GM21381 (cell line): ENCODE measurements at regions not wholly inside any gene's neighbourhood (a gene's known extent, or its start where the extent isn't known, plus 50 kb on each side); places are given as distances from the start of the nearest gene placed in this dataset.

Experiments
- ATAC-seq: cut with Tn5 transposase; IDR thresholded peaks from one replicate; pipeline ENCODE4 v1.9.1; 2021; ENCODE audit warnings: mild to moderate bottlenecking, moderate library complexity; ENCODE audit not compliant: unreplicated experiment

DNA sequence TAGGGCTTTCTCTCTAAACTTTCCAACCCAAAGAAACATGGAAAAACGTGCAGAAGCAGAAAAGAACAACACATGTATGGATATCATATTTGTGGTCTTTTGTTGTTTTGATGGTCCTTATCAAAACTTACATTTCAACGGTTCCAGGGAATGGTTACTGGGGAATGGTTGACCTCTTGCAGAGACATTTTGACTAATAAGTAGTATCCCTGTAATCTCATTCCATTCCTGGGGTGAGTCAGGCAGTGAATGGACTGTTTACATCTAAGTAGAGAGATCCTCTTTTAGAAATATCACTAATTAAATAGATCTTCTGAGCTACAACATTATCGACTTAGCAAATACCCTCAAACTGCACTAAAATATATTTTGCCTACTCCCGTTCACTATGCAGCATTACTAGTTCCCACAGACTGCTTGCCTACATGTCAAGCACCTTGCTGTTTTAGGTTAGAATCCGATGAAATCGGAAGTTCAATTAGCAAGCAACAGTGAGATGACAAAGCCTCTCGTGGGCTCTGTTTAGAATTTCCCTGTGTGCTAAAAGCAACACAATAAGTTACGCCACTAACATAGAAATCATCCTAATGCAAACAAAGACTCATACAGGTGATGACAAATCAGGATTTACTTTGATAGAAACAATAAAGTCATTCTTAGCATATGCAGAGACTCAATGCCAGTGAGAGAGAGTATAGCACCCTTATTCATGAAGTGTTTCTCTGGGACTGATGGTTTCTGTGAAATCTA lies 797.7 kb upstream of the ARGLU1 start:
- ATAC-seq, result no peak

DNA sequence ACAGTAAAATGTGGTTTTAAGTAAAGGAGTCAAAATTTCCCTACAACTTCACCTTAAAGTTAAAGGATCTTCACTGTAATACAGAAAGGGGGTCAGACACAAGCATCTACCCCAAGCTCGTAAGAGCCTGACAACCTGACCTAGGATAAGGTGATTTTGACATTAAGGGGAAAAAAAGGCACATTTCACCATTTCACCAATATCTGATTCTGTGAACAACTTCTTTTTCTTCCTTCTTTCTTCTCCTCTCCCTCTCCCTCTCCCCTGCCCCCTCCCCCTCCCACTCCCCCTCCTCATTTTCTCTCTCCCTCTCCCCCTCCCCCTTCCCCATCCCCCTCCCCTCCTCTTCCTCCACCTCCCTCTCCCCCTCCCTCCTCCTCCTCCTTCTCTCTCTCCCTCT lies 796.7 kb upstream of the ARGLU1 start:
- no peak for ATAC-seq

DNA sequence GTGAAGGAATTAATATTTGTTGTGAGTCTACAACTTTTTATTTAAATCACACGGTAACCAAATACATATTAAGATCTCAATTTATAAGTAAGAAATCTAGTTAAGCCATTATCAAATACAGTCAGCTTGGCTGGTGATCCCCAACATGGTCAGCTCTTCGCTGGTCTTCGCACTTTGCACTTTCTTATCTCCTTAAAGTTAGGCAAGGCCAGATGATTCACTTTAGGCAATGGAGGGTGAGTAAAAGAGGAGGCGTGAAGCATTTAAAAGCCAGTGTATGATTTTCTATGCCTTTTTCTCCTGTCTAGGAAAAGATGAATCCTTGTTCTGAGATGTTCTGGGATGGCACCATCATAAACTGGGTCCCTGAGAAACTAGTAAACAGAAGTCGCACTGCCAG lies 793.7 kb upstream of the ARGLU1 start:
- no peak for ATAC-seq

DNA sequence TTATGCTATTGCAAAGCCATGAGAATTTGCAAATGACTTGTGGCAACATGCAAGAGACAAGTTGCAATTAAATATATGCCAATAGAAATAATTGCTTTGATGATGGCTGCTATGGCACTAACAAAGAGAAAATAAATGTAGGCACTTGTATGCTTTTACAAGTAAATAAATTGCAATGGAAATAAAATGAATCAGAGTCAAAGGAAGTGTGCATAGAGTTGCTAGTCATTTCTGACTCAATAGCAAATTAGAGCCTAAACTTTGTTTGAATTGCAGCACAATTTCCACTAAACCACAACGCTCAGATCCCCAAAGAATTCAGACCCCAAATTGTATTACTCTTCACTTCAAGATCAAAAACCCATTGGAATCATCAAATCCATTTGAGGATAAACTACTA lies 792.1 kb upstream of the ARGLU1 start:
- no peak for ATAC-seq

DNA sequence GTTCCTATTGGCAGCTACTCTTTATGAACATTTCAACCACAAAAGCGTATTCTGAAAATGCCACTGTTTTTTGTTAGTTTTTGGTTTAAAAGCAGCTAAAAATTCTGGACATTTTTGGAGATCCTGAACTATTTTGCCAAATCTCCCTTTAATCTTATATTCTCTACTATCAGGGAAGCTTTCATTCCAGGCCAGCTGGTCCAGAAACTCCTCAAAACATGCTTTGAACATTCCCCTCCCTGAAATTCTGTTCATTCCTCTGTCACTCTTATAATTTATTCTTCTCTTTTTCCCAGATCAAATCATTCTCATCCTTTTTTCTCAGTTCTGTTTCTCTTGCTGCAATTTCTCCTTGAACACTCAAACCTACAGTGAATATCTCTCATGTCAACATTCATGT lies 790.9 kb upstream of the ARGLU1 start:
- no peak for ATAC-seq

DNA sequence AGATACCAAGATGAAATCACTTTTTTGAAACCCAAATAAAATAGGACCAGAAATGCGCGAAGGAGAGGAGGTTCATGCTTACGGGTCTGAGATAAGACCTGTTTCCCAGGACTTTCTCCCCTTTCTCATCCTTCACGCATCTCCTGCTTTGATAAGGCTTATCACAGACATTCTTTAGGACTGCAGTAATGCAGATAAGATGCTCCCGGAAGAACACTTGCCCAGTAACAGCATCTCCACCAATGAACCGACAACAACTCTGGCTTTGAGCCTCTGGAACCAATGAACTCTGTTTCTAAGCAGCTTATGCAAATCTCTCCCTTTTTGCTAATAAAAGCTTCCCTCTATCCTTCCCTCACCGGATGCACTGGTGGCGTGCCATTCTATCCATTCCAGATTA lies 783.4 kb upstream of the ARGLU1 start:
- ATAC-seq, result no peak

DNA sequence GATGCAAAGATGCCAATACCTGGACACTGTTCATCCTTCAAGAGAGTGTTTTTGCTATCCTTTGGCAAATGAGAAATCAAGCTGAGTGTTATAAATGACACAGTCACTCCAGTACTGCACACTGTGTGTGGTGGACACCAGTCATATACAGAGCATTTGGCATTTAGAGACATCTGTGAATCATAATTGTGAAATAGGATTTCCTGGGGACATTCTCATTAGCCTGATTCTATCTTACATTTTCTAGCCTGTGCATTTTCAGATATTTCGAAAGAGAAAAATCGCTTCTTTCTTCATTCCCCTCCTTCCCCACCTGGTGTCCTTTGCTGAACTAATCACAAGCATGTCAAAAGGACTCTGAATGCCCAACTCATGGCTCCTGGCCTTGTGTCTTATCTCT lies 781.0 kb upstream of the ARGLU1 start:
- ATAC-seq, result no peak

DNA sequence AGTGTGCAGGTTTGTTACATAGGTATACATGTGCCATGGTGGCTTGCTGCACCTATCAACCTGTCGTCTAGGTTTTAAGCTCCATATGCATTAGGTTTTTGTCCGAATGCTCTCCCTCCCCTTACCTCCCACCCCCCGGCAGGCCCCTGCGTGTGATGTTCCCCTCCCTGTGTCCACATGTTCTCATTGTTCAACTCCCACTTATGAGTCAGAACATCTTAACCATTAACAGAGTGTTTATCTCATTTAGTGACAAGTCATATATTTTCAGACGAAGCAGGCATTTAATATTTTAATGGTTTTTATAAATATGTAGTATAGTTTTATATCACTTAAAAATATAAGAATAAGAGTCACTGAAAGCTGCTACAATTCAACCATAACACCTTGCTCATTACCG lies 780.5 kb upstream of the ARGLU1 start:
- ATAC-seq, result no peak

DNA sequence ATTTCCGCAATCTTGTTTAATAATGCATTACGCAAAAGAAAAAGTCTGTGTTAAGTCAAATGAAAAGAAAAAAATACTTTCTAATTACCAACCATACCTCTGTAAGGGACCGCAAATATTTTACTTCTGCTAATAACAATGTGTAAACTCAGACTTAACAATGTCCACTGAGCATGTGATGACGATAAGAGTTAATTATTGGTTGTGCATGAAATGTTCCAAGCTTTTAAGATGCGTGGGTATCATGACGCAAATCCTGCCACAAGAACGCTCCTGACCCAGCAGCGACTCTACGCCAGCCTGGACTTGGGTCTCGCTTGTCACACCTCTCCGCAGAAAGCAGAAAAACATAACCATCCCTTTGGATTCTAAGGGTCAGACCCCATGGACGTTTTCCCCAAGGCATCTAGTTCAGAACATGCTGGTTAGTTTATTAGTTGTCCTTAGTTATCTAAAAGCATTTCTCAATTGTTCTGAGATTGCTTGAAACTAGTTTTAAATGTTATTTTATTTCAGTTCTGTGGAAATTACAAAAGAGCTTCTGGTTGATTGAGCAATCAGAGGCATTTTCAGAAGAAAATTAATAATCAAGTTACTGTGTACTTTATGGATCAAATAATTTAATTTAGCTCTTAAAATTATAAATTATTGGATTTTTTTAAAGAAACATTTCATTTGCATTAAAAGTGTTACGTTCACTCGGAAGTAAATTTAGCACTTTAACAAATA lies 779.9 kb upstream of the ARGLU1 start:
- no peak for ATAC-seq

DNA sequence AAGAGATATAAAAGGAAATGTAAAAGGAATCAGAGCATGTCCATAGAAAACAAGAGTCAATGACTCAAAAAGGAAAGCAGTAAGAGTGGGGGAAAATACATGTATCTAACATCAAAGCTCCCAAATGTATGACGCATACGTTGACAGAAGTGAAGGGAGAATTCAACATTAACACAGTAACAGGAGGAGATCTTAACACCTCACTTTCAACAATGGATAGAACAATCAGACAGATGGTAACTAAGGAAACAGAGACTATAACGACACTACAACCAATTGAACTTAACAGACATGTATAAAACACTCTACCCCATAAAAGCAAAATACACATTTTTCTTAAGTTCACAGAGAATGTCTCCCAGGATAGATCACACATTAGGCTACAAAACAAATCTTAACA lies 774.8 kb upstream of the ARGLU1 start:
- no peak for ATAC-seq

DNA sequence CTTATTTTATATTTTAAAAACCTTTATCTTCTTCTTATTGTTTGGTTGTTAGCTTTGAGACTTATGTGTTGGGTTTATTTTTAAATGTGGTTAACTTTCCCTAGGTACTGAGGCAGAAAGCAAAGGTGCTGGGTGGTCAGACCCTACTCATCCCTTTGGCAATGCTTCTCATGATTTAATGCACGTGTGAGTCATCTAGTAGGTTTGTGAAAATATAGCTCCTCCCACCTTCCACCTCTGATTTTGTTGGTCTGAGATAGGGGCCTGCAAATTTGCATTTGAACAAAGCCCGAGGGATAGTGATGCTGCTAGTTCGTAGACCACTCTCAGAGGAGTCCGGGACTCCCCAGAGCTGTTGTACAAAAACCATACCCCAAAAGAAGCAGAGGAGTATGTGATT lies 771.3 kb upstream of the ARGLU1 start:
- no peak for ATAC-seq

DNA sequence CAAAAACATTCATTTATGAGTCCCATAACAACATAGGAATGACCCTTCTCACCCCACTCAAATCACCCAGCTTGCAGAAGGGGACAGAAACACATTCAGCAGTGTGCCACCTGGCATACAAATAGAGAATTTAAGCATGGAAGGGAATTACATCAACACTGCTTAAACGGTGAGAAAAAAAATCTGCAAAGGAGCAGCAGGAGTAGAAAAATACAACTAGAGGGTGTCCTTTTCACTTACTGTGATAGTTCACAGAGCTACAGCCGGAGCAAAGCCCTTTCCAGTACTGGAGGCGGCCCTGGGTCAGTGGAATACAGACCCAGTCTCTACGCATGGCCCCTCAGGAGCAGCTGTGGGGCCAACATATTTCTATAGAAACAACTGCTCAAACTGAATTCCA lies 764.3 kb upstream of the ARGLU1 start:
- no peak for ATAC-seq

DNA sequence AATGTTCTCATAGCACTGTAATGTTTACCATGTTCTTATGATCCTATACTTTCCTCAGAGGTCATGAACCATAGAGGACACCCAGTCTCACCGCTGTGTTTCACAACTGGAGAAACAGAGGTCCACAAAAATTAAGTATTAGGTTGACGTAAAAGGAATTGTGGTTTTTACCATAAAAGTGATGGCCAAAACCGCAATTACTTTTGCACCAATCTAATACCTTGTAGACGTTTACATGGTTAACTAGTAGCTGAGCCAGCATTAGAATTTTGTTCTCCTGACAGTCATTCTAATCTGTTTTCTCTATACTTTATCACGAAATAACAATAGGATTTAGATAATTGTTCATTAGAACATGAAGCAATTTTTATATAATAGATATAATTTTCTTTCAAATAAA lies 763.4 kb upstream of the ARGLU1 start:
- no peak for ATAC-seq

DNA sequence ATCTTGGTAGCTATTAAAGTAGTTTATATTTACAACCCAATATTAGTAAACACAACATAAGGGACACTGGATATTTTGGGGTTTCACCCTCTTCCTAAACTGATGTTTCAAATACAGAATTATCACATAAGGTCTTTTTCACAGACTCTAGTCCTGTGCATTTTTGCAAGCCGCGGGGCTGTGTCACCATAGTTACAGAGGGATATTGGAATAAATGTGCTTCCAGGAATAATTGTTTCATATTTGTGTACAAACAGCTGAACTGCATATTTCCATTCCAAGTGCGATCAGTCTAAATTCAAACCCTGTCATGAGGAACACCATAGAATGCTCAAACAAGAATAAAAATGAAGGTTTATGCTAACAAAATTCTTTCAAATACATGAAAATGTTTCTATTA lies 762.5 kb upstream of the ARGLU1 start:
- ATAC-seq, result no peak

DNA sequence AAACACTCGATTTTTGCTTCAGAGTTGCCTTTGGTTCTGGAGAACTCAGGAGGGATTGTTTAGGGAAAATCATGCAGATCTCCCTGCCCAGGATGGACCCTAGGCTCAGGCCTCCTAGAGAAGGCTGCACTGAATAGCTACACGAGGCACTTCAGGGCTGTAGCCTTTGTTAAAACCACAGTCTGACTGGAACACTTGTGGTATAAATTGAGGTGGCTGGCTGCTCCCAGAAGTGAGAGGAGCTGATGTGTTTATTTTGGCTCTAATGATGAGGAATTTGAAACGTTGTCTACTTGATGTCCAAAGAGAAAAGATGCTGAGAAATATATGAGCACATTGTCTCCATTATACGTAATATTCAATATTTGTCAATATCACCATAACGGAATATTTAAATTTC lies 762.1 kb upstream of the ARGLU1 start:
- no peak for ATAC-seq

DNA sequence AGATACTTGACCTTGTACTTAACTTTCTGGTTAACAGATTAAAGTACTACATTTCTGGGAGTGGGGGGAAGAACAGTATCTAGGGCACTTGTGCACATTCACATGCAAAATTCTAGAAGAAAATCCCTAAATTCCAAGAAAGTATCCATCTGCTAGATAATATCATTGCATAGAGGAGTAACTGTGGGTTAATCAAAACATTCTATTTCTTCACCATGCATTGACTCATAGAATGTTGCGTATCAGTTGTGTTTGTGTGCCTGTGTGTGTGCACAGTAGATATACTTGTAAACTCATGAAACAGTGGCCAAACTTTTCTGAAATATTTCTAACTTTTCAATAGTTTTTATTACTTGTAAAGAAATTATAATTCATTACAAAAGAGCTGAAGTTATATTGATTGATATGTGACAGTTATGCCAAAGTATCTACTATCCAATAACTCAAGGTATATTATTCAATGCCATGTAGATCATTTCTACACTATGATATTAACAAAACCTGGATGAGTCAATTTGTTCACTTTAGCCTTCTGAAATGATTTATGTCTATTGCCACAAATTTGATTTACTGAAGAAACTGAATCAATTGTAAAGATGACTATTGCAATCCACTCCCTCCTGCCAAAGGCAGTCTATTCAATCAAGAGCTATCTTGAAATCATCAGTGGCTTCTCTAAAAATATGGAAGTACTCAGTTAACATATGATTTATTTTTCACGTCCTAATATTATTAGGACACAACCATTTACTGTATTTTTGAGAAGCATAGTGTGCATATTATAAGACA lies 756.7 kb upstream of the ARGLU1 start:
- ATAC-seq, result no peak

DNA sequence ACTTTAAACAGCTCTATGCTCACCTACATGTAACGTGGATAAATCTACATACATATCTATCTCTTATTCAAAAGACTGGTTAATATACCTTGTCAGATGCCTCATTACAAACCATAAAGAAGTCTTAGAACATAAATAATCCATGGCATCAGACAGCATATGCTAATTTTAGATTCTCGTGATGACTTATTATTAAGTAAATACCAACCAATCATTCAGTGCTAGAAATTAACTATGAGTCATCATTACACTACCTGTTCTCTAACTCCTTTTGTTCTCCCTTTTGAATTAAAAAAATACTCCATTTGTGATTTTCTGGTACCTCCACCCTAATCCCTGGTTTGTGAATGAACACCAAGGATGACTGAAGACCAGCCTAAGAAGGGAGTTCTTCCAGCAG lies 754.3 kb upstream of the ARGLU1 start:
- ATAC-seq, result no peak

DNA sequence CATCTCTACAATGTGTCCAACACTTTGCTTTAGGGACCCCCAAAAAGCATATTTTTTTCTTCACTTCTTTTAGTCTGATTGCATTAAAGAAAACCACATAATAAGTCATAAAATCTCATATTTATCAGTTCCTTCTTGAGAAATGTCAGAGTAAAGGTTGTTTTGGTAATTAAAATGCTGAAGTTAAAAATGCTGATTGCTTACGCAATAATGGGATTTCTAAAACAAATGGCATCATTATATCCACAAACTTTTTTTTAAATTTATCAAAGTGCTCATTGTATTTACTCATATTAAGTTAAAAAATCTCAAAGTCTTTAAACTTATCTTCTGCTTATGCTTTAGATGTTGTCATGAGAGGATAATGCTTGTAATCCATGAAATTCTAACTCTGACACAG lies 737.2 kb upstream of the ARGLU1 start:
- ATAC-seq, result no peak

DNA sequence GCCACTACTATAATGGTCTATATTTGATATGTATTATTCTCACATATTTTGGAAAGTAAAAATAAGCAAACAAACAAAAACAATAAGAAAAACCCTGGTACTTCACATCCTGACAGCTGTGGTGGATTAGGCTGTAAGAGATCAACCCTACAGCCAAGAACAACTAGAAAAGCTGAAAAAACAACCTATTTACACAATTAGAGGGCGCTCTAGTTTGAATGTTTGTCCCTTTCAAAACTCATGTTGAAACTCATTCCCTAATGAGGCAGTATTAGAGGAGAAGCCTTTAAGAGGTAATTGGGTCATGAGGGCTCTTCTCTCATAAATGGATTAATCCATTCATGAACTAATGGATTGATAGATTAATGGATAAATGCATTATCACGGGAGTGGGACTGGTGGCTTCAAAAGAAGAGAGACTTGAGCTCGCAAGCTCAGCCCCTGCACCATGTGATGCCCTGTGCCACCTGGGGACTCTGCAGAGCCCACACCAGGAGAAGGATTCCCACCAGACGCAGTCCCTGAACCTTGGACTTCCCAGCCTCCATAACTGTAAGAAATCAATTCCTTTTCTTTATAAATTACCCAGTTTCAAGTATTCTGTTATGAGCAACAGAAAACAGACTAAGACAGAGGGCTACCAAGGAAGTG lies 733.9 kb upstream of the ARGLU1 start:
- ATAC-seq, result no peak

DNA sequence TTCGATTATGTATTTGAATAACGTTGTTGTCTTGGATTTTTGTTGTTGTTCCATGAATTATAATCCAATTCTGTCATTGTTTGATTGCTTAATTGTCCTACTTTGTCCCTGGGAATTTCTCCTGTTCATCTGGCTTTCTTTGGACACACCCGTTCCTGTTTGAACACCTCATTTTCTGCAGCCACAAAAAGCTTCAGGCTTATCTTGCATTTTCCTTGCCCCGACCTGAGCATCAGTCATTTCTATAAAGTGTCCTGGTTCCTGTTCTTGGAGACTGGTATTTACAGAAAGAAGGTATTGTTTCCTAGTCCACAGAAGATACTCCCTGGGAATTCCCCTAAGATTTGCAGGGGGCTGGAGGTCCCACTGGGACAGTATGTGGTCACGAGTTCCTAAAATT lies 731.8 kb upstream of the ARGLU1 start:
- no peak for ATAC-seq

DNA sequence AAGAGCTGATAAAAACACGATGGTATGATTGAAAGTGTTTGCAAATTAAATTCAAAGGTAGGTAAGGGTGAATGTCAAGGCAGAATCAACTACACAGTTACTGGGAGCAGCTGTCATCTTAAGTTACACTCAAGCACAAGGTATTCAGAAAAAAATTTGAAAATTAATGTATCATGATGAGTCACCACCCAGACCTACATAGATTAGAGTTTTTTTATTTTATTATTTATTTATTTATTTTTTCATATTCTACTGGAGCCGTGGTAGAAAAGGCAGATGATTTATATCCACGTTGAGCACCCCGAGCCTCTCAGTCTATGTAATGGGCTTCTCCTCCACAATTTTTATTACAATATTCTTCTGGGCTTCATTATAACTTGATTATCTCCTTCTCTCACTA lies 728.9 kb upstream of the ARGLU1 start:
- no peak for ATAC-seq
